Stimulated activated CD8-positive, alpha-beta memory T cell treated with anti-CD3 and anti-CD28 coated beads, Interleukin-4, amount 100 ng/mL, for 48 hours (primary cell): ENCODE measurements at regions not wholly inside any gene's neighbourhood (a gene's known extent, or its start where the extent isn't known, plus 50 kb on each side); places are given as distances from the start of the nearest gene placed in this dataset.

ENCODE experiments used
- DNase-seq: peaks from one replicate; pipeline ENCODE4 v3.0.0-alpha.2; 2020

DNA sequence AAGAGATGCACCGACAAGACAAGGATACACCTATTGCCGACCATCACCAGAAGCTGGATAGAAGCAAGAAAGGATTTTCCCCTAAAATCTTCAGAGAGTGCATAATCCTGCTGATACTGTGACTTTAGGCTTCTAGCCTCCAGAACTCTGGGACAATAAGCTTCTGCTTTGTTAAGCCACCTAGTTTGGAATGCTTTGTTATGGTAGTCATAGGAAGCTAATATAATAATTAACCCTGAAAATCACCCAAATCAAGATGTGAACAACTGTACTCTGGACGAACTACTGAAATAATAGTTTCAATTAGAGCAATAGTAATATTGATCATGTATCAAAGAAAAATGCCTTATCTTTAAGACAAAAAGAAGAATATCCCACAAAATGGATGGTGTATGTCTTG is 524.6 kb downstream of the EFNB2 start:
- DNase-seq, result no peak

DNA sequence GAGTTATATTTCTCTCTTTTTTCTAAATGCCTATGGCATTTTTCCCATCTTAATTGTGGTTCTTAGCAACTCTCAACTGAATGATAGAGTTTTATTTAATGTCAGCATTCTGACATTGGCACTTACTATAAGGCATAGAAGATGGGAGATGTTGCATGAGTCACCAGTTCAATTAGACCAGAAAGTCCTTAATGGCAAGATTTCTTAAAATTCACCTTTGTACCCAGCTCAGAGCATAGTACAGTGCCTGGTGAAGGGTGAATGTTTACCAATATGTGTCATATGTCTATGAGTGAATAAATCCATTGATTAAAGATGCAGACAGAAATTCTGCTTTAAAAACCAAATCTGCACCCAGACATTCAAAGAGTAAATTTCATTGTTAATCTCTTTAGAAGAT is 526.9 kb downstream of the EFNB2 start:
- DNase-seq, result no peak

GRCh38 chr13:106007156-106007555 is 528.3 kb downstream of the EFNB2 start:
- DNase-seq, result no peak

DNA sequence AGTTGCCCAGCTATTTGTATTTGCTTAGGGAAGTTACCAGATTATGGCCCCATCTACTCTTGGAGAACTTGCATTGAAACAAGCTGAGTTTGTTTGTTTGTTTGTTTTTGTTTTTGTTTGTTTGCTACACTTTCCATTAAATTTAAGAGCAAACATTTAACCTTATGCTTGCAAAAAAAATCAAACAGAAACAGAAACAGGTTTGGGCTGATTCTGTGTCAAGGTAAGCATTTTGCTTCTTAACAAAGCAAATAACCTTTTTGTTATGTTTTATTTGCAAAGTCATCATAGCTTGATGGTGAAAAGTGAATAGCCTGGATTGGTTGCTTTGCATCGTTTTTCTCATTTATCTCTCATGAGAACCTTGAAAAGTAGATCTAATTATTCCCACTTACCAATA is 531.8 kb downstream of the EFNB2 start:
- DNase-seq, result no peak

- no peak for DNase-seq
Observed at GRCh38 chr13:106001443-106001842, 534.0 kb downstream of the EFNB2 start.

DNA sequence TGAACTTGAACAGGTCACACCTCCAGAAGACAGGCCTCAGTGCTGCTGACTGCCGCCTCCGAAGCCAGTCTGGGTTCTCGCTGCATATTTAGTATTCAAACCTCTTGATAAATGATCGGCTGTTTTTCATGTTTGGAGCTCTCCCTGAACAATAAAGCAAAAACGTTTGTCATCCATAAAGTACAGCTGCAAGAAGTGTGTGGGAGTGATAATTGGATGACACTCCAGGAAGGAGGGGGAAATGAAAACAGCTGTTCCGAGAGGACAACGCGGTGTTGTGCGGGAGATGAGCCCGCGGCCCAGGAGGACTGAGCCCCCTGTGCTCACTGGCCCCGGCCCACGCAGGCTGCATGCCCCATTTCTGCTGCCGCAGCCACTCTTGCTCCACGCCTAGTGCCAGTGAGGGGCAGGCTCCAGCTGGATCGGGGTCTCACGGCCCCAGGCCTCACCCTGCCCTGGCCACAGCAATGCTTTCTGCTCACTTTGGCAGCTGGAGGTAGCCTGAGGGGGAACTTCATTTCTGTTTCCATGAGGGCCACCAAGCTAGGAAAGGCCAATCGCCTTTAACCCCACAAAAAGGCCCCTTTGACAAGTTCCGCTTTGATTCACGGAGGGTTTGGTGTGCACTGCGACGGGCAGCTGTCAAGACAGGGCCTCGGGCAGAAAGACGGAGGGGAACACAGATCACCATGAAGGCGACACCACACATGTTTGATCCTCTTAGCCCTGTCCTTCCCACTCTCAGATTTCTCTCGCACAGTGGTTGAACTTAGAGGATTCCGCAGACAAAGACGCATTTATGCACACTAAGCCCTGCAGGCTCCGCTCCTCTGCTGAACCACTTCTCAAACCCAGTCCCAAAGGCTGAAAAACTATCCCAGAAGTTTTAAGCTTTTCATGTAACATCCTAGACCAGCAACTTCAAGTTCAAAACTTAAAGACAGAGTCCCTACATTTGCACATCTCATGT is 537.6 kb downstream of the EFNB2 start:
- DNase-seq, result no peak

DNA sequence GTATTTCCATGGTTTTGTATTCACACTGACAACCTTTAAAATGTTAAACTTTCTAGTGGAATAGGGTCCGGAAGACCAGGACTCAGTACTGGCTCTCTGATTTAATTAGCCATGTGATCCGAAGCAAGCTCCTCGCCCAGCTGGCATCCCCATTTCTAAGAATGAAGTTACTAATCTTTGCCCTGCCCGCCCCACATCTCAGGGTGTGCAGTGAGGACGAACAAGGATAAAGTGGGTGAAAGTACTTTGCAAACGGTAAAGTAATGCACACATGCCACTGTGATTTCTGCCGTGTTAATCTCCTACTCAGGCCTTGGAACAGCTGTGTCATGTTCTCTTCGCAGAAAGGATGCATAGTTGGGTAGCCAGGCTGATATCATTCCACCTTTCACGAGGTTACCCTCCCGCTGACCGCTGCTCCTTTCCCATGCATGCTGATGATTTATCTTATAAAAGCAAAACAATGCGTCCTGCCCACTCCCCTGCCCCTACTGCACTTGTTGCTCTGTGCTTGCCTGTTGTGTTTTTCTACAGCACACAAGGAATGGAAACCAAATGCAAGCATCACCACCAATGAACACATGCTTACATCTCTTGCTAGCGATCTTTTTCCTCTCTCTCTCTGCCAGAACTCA is 539.0 kb downstream of the EFNB2 start:
- no peak for DNase-seq

GRCh38 chr13:105994340-105994739 is 541.1 kb downstream of the EFNB2 start:
- no peak for DNase-seq

- no peak for DNase-seq
Observed at GRCh38 chr13:105991622-105992277, 543.7 kb downstream of the EFNB2 start.

DNA sequence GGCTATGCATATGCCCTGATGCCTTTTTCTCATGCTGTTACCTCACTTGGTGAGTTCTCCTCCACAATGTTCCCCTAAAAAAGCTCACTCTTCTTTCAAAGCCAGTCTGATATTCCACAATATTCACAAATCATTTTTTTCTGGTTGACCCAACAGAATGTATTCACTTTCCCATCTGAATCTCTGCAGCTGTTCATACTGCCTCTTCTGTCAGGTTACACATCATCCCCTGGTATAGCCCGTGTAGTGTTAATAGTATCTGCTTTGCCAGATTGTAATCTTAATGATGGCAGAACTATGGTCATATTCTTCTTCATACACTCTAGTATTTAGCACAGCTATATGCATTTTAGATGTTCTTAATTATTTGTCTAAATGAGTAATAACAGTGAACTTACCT is 544.3 kb downstream of the EFNB2 start:
- no peak for DNase-seq

GRCh38 chr13:105990256-105990958 is 545.1 kb downstream of the EFNB2 start:
- DNase-seq, result no peak

- no peak for DNase-seq
Observed at GRCh38 chr13:105984646-105985045, 550.8 kb downstream of the EFNB2 start.

DNA sequence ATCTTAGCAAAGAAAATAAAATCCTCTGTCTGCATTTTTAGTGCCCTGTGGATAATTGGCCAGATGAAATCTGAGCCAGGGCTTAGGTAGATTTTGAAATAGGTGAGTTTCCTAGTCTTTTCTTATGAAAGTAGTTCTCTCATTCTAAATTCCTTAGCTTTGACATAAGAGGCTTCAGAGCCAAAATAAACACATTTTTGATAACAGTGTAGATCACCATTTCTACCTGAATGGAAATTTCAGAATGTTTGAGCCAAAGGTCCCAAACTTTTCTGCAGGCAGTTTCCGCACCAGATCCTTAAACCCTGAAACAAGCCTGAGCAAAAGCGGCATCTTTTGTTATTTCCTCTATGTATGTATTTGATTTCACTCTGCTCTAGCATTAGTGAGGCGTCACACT is 551.2 kb downstream of the EFNB2 start:
- DNase-seq, result no peak

- DNase-seq, result no peak
Observed at GRCh38 chr13:105982219-105982930, 553.1 kb downstream of the EFNB2 start.

GRCh38 chr13:105979131-105980011 is 556.1 kb downstream of the EFNB2 start:
- no peak for DNase-seq

DNA sequence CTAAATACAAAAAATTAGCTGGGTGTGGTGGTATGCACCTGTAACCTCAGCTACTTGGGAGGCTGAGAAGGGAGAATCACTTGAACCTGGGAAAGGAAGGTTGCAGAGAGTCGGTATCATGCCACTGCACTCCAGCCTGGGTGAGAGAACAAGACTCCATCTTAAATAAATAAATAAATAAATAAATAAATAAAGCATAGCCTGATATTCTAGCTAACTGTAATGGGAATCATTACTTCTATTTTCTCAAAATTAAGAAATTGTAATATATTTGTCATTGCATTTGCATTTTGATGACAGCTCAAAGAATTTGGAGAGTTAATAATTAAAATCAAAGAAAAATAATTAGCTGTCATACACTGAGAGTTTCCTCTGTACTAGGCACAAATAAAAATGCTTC is 561.1 kb downstream of the EFNB2 start:
- DNase-seq, result no peak

GRCh38 chr13:105972811-105973590 is 562.5 kb downstream of the EFNB2 start:
- no peak for DNase-seq

DNA sequence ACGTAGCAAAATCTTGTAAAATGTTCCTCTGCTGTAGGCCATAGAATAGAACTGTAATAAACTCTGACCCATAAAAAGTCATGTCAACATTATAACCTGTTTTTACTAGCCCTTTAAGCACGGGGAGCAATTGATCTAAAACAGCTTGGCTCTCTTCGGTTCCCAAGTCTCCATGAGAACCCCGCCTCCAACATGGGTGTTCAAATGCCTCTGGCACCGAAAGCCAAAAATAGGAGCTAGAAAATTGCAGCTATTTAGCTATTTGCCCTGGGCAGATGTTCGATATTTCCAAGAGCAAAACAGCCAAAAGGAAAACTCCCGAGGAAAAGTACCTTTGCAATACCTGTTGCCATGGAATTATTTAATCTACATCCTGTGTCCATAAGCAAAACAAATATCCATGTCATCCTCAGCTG is 563.1 kb downstream of the EFNB2 start:
- DNase-seq, result no peak

- DNase-seq, result no peak
Observed at GRCh38 chr13:105971738-105972137, 563.7 kb downstream of the EFNB2 start.

DNA sequence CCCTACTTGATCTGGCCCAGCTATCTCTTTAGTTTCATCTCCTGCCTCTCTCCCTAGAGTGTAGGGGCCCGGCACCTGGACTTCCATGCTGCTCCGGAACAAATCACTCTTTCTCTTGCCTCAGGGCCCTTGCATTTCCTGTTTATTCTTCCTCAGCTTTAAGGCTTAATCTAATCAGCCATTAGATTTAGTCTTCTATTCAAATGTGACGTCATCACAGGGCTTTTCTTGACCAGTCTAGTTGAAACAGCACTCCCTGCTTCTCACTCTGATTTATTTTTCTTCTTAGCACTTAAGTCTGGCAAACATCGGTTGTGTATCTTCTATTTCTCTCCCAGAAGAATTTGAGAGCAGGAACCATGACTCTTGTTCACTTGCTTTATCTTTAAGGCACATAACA is 564.1 kb downstream of the EFNB2 start:
- no peak for DNase-seq

DNA sequence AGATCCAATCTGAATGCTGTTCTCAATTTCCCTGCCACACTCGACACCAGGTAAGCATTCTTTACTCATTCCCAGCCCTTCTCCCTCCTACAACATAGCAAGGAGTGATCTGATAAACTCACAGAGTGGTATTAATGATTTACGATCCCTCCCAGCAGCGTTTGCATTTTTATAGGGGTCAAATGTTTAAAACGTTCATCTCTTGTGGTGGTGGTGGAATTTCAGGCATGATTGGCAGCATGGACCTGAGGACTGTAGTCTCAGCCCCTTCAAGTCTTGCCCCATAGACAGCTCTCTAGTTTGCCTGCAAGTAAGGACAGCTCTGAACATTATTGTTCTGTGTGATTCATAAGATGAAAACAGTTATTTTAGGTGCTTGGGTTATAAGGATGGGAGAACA is 565.7 kb downstream of the EFNB2 start:
- no peak for DNase-seq
